ENCODE measurements at regions not wholly inside any gene's neighbourhood (a gene's known extent, or its start where the extent isn't known, plus 50 kb on each side); places are given as distances from the start of the nearest gene placed in this dataset.

GRCh38 chr7:47207956-47208355 is 374.0 kb downstream of the TNS3 start:
- intact Hi-C loops (cut with DNase I; ENCODE audit: low total_unique reads): no loop called here
- TF ChIP-seq CTCF (IDR thresholded peaks at IDR 0.05): no peak
- TF ChIP-seq POLR2A (IDR thresholded peaks at IDR 0.05): no peak

GRCh38 chr7:47204709-47205108 is 377.2 kb downstream of the TNS3 start:
- intact Hi-C loops (cut with DNase I; ENCODE audit: low total_unique reads): no loop called here
- no peaks in the 10 kb centered on the region for H3K4me1 ChIP-seq
- no peak overlapping the region for H3K27ac ChIP-seq
- H3K9me3 ChIP-seq: no peaks in the 10 kb centered on the region
- H3K4me3 ChIP-seq: no peak overlapping the region
- no peaks in the 10 kb centered on the region for H3K36me3 ChIP-seq
- DNase-seq: no peak
- H3K27me3 ChIP-seq: no peaks in the 10 kb centered on the region
- TF ChIP-seq CTCF (IDR thresholded peaks at IDR 0.05): no peak
- TF ChIP-seq POLR2A (IDR thresholded peaks at IDR 0.05): no peak

More at GRCh38 chr7:47207956-47208355, 374.0 kb downstream of the TNS3 start:
- Histone ChIP-seq H3K4me3 (no peak overlapping the region), H3K27me3 (no peaks in the 10 kb centered on the region), H3K27ac (no peak overlapping the region), H3K36me3 (no peaks in the 10 kb centered on the region), H3K9me3 (no peaks in the 10 kb centered on the region), H3K4me1 (peaks cover 0 to 6% of the 10 kb centered on the region in 2 donors)
- no peak for DNase-seq

- TF ChIP-seq POLR2A (IDR thresholded peaks at IDR 0.05): no peak
- no peak for TF ChIP-seq CTCF (IDR thresholded peaks at IDR 0.05)
These were observed 379.6 kb downstream of the TNS3 start for GRCh38 chr7:47202146-47202783.

GRCh38 chr7:47198159-47198558 is 383.8 kb downstream of the TNS3 start:
- H3K36me3 ChIP-seq: no peaks in the 10 kb centered on the region
- intact Hi-C loops (cut with DNase I; ENCODE audit: low total_unique reads): no loop called here
- TF ChIP-seq CTCF (IDR thresholded peaks at IDR 0.05): no peak
- TF ChIP-seq POLR2A (IDR thresholded peaks at IDR 0.05): no peak
- no peak overlapping the region for H3K4me3 ChIP-seq
- no peak overlapping the region for H3K27ac ChIP-seq
- H3K27me3 ChIP-seq: no peaks in the 10 kb centered on the region
- DNase-seq: no peak
- no peaks in the 10 kb centered on the region for H3K4me1 ChIP-seq
- no peaks in the 10 kb centered on the region for H3K9me3 ChIP-seq

More at GRCh38 chr7:47202146-47202783, 379.6 kb downstream of the TNS3 start:
- no peaks in the 10 kb centered on the region for H3K27me3 ChIP-seq
- no peaks in the 10 kb centered on the region for H3K9me3 ChIP-seq
- H3K4me3 ChIP-seq: no peak overlapping the region
- H3K27ac ChIP-seq: no peak overlapping the region
- no peaks in the 10 kb centered on the region for H3K4me1 ChIP-seq
- DNase-seq: no peak
- no peaks in the 10 kb centered on the region for H3K36me3 ChIP-seq
- intact Hi-C loops (cut with DNase I; ENCODE audit: low total_unique reads): no loop called here

GRCh38 chr7:47197486-47197885 is 384.4 kb downstream of the TNS3 start:
- no peak overlapping the region for H3K4me3 ChIP-seq
- H3K36me3 ChIP-seq: no peaks in the 10 kb centered on the region
- no peak overlapping the region for H3K27ac ChIP-seq
- H3K4me1 ChIP-seq: no peaks in the 10 kb centered on the region
- DNase-seq: no peak
- H3K9me3 ChIP-seq: no peaks in the 10 kb centered on the region
- TF ChIP-seq POLR2A (IDR thresholded peaks at IDR 0.05) (no peak), CTCF (IDR thresholded peaks at IDR 0.05) (no peak)
- intact Hi-C loops (cut with DNase I; ENCODE audit: low total_unique reads): no loop called here
- no peaks in the 10 kb centered on the region for H3K27me3 ChIP-seq
